ENCODE measurements at regions not wholly inside any gene's neighbourhood (a gene's known extent, or its start where the extent isn't known, plus 50 kb on each side); places are given as distances from the start of the nearest gene placed in this dataset.
"Not testable (repeated sequence)": the region's sequence is repeated elsewhere in the genome, so short reads cannot be mapped to it uniquely, and the experiment has no call there.

DNA sequence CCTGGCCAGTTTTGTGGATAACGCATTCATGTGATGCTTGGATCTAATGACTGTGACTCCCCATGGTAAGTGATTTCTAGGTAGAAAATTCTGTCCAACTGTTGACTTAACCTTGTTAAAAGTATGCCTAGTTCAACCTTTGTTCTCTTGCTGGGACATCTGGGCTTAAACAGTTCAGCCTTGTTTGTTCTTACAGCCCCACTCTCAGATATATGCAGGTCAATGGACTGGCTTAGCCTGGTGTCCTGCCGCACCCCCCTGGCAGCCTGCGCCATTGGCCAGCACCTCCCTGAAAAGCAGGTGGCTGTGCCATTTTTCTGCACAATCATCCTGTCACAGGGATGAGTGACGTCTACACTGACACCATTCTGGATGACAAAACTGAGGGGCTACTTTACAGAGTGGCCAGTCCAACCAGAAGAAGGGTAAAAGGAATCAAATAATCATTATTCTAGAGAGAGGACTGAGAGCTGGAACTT lies 244.7 kb upstream of the ONECUT1 start:
- H3K27ac ChIP-seq, result no peak overlapping the region
- TF ChIP-seq, protein P1, sequence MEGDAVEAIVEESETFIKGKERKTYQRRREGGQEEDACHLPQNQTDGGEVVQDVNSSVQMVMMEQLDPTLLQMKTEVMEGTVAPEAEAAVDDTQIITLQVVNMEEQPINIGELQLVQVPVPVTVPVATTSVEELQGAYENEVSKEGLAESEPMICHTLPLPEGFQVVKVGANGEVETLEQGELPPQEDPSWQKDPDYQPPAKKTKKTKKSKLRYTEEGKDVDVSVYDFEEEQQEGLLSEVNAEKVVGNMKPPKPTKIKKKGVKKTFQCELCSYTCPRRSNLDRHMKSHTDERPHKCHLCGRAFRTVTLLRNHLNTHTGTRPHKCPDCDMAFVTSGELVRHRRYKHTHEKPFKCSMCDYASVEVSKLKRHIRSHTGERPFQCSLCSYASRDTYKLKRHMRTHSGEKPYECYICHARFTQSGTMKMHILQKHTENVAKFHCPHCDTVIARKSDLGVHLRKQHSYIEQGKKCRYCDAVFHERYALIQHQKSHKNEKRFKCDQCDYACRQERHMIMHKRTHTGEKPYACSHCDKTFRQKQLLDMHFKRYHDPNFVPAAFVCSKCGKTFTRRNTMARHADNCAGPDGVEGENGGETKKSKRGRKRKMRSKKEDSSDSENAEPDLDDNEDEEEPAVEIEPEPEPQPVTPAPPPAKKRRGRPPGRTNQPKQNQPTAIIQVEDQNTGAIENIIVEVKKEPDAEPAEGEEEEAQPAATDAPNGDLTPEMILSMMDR (conservative IDR thresholded peaks at IDR 0.05), result no peak

DNA sequence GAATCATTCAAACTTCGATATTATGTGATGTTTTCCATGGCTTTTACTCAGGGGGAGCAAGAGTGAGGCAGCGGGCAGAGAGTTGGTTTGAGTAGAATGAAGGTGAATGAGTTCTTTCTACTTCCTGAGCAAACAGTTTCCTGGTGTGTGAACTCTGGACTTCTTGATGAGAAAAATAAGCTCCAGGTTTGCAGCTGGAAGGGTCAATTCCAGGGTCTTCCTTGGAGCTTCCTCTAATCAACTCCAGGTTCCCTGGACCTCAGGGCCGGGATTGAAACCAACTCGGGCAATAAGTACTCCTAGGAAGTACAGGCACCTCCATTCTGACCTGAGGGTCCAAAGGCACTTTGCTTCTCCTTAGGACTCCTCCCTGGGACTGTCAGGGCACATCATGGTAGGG lies 243.6 kb upstream of the ONECUT1 start:
- TF ChIP-seq, protein P1 (conservative IDR thresholded peaks at IDR 0.05), result no peak
- no peak overlapping the region for H3K27ac ChIP-seq

DNA sequence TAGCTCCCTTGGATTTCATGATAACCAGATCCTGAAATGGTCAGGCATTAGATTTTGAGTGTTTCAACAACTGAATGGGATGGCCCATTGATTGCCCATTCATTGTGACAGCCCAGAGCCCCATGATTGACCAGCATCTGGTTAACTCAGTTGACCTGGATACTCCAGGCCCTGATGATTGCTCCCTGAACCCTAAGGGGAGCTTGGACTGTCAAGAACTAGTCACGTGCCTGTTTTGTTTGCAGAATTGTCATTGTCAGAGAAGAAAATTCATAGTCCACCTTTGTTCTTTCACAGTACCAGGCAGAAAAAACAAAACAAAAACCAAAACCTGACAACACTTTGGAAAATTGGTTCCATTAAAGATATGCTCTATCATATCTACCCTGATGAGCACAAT lies 241.3 kb upstream of the ONECUT1 start:
- TF ChIP-seq, protein P1 (conservative IDR thresholded peaks at IDR 0.05), result no peak

DNA sequence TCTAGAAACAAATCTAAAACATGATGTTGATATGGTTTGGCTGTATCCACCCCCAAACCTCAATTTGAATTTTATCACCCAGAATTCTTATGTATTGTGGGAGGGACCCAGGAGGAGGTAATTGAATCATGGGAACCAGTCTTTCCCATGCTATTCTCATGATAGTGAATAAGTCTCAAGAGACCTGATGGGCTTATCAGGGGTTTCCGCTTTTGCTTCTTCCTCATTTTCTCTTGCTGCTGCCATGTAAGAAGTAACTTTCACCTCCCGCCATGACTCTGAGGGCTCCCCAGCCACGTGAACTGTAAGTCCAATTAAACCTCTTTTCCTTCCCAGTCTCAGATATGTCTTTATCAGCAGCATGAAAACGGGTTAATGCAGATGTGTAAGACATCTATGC lies 232.7 kb upstream of the ONECUT1 start:
- no peak overlapping the region for H3K27ac ChIP-seq

More for the DNA sequence above, 241.3 kb upstream of the ONECUT1 start:
- H3K27ac ChIP-seq, result no peak overlapping the region

DNA sequence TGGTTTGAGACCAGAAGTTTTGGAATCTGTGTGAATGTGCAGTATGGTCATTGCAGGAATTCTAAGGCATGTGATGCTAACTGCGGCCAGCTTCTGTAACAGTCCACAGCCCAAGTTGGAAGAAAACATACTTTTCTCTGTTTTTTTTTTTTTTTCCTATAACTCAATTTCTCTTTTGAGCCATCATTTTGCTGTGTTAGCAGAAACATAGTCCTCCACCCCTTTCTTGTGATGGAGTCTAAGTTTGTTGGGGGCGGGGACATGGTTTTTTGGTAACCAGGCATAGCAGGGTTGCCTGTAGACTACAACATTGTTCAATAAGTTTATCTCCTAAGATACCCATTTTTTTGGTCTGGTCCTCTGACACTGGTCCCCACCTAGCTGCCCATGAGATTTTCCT lies 223.2 kb upstream of the ONECUT1 start:
- TF ChIP-seq, protein P1 (conservative IDR thresholded peaks at IDR 0.05), result no peak
- H3K27ac ChIP-seq, result no peak overlapping the region

More for the DNA sequence above, 232.7 kb upstream of the ONECUT1 start:
- TF ChIP-seq, protein P1 (conservative IDR thresholded peaks at IDR 0.05), result no peak

DNA sequence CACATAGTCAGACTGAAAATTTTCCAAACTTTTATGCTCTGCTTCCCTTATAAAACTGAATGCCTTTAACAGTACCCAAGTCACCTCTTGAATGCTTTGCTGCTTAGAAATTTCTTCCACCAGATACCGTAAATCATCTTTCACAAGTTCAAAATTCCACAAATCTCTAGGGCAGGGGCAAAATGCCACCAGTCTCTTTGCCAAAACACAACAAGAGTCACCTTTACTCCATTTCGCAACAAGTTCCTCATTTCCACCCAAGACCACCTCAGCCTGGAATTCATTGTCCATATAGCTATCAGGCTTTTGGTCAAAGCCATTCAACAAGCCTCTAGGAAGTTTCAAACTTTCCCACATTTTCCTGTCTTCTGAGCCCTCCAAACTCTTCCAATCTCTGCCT lies 221.6 kb upstream of the ONECUT1 start:
- not testable (repeated sequence) for H3K27ac ChIP-seq

DNA sequence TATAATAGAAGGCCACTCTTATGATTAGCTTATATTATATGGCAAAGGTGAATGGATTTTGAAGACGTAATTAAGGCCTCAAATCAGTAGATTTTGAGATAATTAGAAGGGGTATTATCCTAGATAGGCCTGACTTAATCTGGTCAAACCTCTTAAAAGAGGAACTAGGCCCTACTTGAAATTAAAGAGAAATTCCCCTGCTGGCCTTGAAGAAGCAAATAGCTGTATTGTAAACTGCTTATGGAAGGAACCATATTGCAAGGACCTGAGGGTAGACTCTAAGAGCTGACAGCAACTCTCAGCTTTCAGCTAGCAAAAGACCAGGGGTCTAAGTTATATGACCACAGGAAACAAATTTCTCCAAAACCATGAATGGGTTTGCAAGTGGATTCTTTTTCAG lies 219.0 kb upstream of the ONECUT1 start:
- TF ChIP-seq, protein P1 (conservative IDR thresholded peaks at IDR 0.05), result no peak
- H3K27ac ChIP-seq, result no peak overlapping the region

DNA sequence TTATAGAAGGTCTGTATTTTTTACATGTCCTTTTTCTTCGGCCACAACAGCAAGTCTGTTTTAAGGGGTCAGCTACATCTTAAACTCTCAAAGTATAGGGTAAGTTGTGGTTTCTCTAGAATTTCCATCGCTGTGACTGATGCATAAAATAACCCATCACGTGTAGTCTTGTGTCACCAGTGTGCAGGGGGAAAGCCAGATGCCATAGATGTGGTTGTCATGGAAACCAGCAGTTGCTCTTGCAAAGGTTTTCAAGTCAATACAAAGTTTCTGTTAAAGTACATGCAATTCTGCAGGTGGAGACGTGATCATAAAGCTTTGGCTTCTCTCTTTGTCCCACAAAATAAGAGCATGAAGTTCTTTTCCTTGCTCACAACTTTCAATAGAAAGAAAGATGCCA lies 210.3 kb upstream of the ONECUT1 start:
- TF ChIP-seq, protein P1 (conservative IDR thresholded peaks at IDR 0.05), result no peak
- H3K27ac ChIP-seq, result no peak overlapping the region

Data from VCaP (cell line).